GM12878 (cell line): ENCODE measurements at regions not wholly inside any gene's neighbourhood (a gene's known extent, or its start where the extent isn't known, plus 50 kb on each side); places are given as distances from the start of the nearest gene placed in this dataset.

ENCODE experiments used
- ATAC-seq: fragments of 200-7000 bp; cut with Tn5 transposase; 3 replicates; pipeline ENCODE4 v1.9.1; 2020; ENCODE audit warnings: mild to moderate bottlenecking, moderate library complexity
- BruUV-seq: library from RNA; stranded (reverse); fragments of 400-500 nt; replicated peaks from 2 replicates; lab custom pipeline; 2021; lab: Mats Ljungman, UMichigan
- CTCF ChIA-PET: fragments of 300-600 bp; sonication (Branson Sonifier 250); formaldehyde crosslinking; extraction: SDS; loops from one replicate; lab custom pipeline; 2021; ENCODE audit warnings: inconsistent platforms; lab: Yijun Ruan, JAX
- POLR2A ChIA-PET: fragments of 350-600 bp; formaldehyde crosslinking; extraction: SDS; loops from one replicate; lab custom pipeline; 2021; ENCODE audit warnings: inconsistent platforms; lab: Charles Lee
- RAD21 ChIA-PET: fragments of 300-600 bp; sonication (Branson Sonifier 250); formaldehyde crosslinking; loops from one replicate; lab custom pipeline; 2023; ENCODE audit warnings: antibody characterized with exemption; ENCODE audit not compliant: unreplicated experiment; lab: Charles Lee
- SMC1A ChIA-PET: fragments of 300-600 bp; sonication (Branson Sonifier 250); formaldehyde crosslinking; loops from one replicate; lab custom pipeline; 2023; ENCODE audit not compliant: unreplicated experiment, uncharacterized antibody; lab: Charles Lee
- DNase-seq: peaks from one replicate; pipeline ENCODE4 v3.0.0-alpha.2; 2011; ENCODE audit warnings: low read depth, low spot score
- FAIRE-seq: peaks from 3 replicates; lab custom pipeline; 2011; peaks lifted over from hg19 to GRCh38; lab: Jason Lieb, UNC
- H2AFZ ChIP-seq: 2 replicates; pipeline ENCODE4 v1.6.0; 2011; ENCODE audit warnings: low read depth, low read length, control low read depth; ENCODE audit not compliant: control insufficient read depth
- H3K27ac ChIP-seq: 2 replicates; pipeline ENCODE4 v1.5.1; 2011; ENCODE audit warnings: control low read depth; ENCODE audit not compliant: control insufficient read depth, insufficient read depth
- H3K27me3 ChIP-seq, 2 experiments: replicated peaks in 1 of 2; 2 replicates each; pipeline versions ENCODE4 v1.6.0 to v1.6.1; 2011; ENCODE audit warnings: low read length in 1 of 2; ENCODE audit not compliant: control insufficient read depth in 2 of 2, insufficient read depth in 2 of 2
- H3K36me3 ChIP-seq, 2 experiments: 2 replicates each; pipeline ENCODE4 v1.5.1; 2011; ENCODE audit warnings: low read length in 1 of 2; ENCODE audit not compliant: control insufficient read depth in 2 of 2, insufficient read depth in 2 of 2
- H3K4me1 ChIP-seq: 2 replicates; pipeline ENCODE4 v1.6.1; 2011; ENCODE audit warnings: mild to moderate bottlenecking, low read length, moderate library complexity, mixed read lengths; ENCODE audit not compliant: control insufficient read depth, insufficient read depth
- H3K4me2 ChIP-seq: 2 replicates; pipeline ENCODE4 v1.6.0; 2011; ENCODE audit warnings: control low read depth; ENCODE audit not compliant: control insufficient read depth, insufficient read depth
- H3K4me3 ChIP-seq: fragments of 200-600 bp; sonication (generic); 2 replicates; pipeline ENCODE4 v1.5.1; 2016
- H3K79me2 ChIP-seq: 2 replicates; pipeline ENCODE4 v1.6.0; 2011; ENCODE audit warnings: low read length; ENCODE audit not compliant: control insufficient read depth, insufficient read depth
- H3K9ac ChIP-seq: 2 replicates; pipeline ENCODE4 v1.8.0; 2011; ENCODE audit warnings: low read length, control low read depth, mixed read lengths; ENCODE audit not compliant: control insufficient read depth, insufficient read depth
- H3K9me3 ChIP-seq: replicated peaks from 3 replicates; pipeline ENCODE4 v1.5.1; 2011; ENCODE audit warnings: mild to moderate bottlenecking, low read length; ENCODE audit not compliant: control insufficient read depth, insufficient read depth
- H4K20me1 ChIP-seq: 2 replicates; pipeline ENCODE4 v1.6.0; 2011; ENCODE audit not compliant: control insufficient read depth, insufficient read depth
- CHD2 ChIP-seq: IDR thresholded peaks from 2 replicates; pipeline ENCODE4 v1.6.1; 2011; ENCODE audit warnings: low read depth, low read length, improper control_type of control experiment, borderline replicate concordance
- MEF2B ChIP-seq: fragments of 450-650 bp; IDR thresholded peaks from 2 replicates; pipeline ENCODE4 v1.6.1; 2018; ENCODE audit warnings: mild to moderate bottlenecking, moderate library complexity; ENCODE audit not compliant: partially characterized antibody, poor library complexity, severe bottlenecking
- MYC ChIP-seq: IDR thresholded peaks from 2 replicates; pipeline ENCODE4 v1.6.1; 2011; ENCODE audit warnings: mild to moderate bottlenecking, low read length, moderate library complexity, inconsistent platforms; ENCODE audit not compliant: insufficient read depth, insufficient replicate concordance, insufficient read length, severe bottlenecking
- NR2C2 ChIP-seq: IDR thresholded peaks from 2 replicates; pipeline ENCODE4 v1.6.1; 2011; ENCODE audit warnings: borderline replicate concordance, low read depth; ENCODE audit not compliant: control insufficient read depth, insufficient read length
- POLR2AphosphoS2 ChIP-seq: IDR thresholded peaks from 2 replicates; pipeline ENCODE4 v1.6.1; 2011; ENCODE audit warnings: low read depth, mild to moderate bottlenecking, low read length, improper control_type of control experiment, moderate library complexity
- RAD21 ChIP-seq: IDR thresholded peaks from 2 replicates; pipeline ENCODE4 v1.6.1; 2011; ENCODE audit warnings: mild to moderate bottlenecking, low read depth, low read length, moderate library complexity; ENCODE audit not compliant: insufficient read depth
- STAT3 ChIP-seq: IDR thresholded peaks from 2 replicates; pipeline ENCODE4 v1.6.1; 2011; ENCODE audit warnings: low read depth, low read length, improper control_type of control experiment
- ZBED1 ChIP-seq: IDR thresholded peaks from 2 replicates; pipeline ENCODE4 v1.6.1; 2016; ENCODE audit warnings: borderline replicate concordance
- ZNF207 ChIP-seq: fragments of 450-650 bp; IDR thresholded peaks from 2 replicates; pipeline ENCODE4 v1.6.1; 2014; ENCODE audit warnings: antibody characterized with exemption, mild to moderate bottlenecking, borderline replicate concordance
- WGBS: methylation state at CpG from one replicate; pipeline ENCODE4 v1.1.6; 2016; ENCODE audit warnings: low lambda C conversion rate; ENCODE audit not compliant: insufficient replicate concordance, insufficient coverage; ENCODE audit errors: missing lambda C conversion rate; 5-methylcytosine and 5-hydroxymethylcytosine counted together
- in situ Hi-C: fragments of 300-500 bp; cut with MboI; formaldehyde crosslinking; loops from 9 replicates; pipeline ENCODE4 v1.14.3; 2018; ENCODE audit warnings: mixed read lengths
- intact Hi-C: fragments of 100-400 bp; cut with micrococcal nuclease; formaldehyde crosslinking; loops from one replicate; pipeline ENCODE4 v1.14.2; 2022; ENCODE audit not compliant: unreplicated experiment
- TF ChIP-seq, protein P1 (sequence below): fragments of 450-650 bp; IDR thresholded peaks from 2 replicates; pipeline ENCODE4 v1.6.1; 2017; ENCODE audit warnings: mild to moderate bottlenecking, moderate library complexity
- TF ChIP-seq, protein P2 (sequence below): fragments of 450-650 bp; IDR thresholded peaks from 2 replicates; pipeline ENCODE4 v1.6.1; 2016; ENCODE audit warnings: mild to moderate bottlenecking
- TF ChIP-seq, protein P3 (sequence below): fragments of 450-650 bp; IDR thresholded peaks from 2 replicates; pipeline ENCODE4 v1.6.1; 2018; ENCODE audit warnings: borderline replicate concordance, mild to moderate bottlenecking; ENCODE audit not compliant: partially characterized antibody
- TF ChIP-seq, protein P4 (sequence below): IDR thresholded peaks from 2 replicates; pipeline ENCODE4 v1.6.1; 2012; ENCODE audit warnings: low read depth, low read length, improper control_type of control experiment

DNA sequence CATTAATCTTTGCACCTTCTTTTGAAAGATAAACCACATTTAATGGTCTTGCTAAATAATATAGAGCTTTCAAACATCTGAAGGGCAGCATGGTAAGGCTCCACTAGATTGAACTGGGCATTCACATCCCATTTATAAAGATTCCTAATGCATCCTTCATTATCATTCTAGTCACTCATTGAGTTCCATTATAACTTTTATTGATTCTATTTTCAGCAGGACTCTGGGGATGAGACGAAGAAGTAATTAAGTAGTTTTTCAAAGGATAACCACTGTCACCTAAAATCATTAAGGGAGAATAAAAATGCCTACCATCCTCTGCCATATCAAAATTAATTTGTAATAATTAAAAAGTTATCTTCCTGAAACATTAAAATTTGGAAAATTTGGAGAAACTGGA, 60.2 kb upstream of the CTNNA2 start:
- SMC1A ChIA-PET: no interaction called here
- in situ Hi-C loops: no loop called here
- intact Hi-C loops: no loop called here
- ATAC-seq: no peak
- BruUV-seq: no TSS peak
- DNase-seq: no peak
- Histone ChIP-seq H2AFZ (no peak overlapping the region), H3K36me3 (no peaks in the 10 kb centered on the region), H3K27me3 (no peaks in the 10 kb centered on the region), H3K27ac (no peak overlapping the region), H3K4me1 (no peaks in the 10 kb centered on the region), H3K4me2 (no peak overlapping the region), H3K79me2 (no peaks in the 10 kb centered on the region), H3K9ac (no peak overlapping the region), H3K9me3 (no peaks in the 10 kb centered on the region), H3K4me3 (no peak overlapping the region), H4K20me1 (no peaks in the 10 kb centered on the region)
- no peak for FAIRE-seq
- RAD21 ChIA-PET: no interaction called here
- 0% methylated on average over 1 of the region's 1 CpG for WGBS
- POLR2A ChIA-PET: no interaction called here
- CTCF ChIA-PET: interaction anchor here (0.7 kb wide), 1 partner anchor 197 kb away, joined by 3 read pairs; no protein-coding TSS in a partner anchor
- TF ChIP-seq, protein P1, sequence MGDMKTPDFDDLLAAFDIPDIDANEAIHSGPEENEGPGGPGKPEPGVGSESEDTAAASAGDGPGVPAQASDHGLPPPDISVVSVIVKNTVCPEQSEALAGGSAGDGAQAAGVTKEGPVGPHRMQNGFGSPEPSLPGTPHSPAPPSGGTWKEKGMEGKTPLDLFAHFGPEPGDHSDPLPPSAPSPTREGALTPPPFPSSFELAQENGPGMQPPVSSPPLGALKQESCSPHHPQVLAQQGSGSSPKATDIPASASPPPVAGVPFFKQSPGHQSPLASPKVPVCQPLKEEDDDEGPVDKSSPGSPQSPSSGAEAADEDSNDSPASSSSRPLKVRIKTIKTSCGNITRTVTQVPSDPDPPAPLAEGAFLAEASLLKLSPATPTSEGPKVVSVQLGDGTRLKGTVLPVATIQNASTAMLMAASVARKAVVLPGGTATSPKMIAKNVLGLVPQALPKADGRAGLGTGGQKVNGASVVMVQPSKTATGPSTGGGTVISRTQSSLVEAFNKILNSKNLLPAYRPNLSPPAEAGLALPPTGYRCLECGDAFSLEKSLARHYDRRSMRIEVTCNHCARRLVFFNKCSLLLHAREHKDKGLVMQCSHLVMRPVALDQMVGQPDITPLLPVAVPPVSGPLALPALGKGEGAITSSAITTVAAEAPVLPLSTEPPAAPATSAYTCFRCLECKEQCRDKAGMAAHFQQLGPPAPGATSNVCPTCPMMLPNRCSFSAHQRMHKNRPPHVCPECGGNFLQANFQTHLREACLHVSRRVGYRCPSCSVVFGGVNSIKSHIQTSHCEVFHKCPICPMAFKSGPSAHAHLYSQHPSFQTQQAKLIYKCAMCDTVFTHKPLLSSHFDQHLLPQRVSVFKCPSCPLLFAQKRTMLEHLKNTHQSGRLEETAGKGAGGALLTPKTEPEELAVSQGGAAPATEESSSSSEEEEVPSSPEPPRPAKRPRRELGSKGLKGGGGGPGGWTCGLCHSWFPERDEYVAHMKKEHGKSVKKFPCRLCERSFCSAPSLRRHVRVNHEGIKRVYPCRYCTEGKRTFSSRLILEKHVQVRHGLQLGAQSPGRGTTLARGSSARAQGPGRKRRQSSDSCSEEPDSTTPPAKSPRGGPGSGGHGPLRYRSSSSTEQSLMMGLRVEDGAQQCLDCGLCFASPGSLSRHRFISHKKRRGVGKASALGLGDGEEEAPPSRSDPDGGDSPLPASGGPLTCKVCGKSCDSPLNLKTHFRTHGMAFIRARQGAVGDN: no peak
- no peak for TF ChIP-seq ZNF207
- no peak for TF ChIP-seq CHD2
- TF ChIP-seq, protein P2, sequence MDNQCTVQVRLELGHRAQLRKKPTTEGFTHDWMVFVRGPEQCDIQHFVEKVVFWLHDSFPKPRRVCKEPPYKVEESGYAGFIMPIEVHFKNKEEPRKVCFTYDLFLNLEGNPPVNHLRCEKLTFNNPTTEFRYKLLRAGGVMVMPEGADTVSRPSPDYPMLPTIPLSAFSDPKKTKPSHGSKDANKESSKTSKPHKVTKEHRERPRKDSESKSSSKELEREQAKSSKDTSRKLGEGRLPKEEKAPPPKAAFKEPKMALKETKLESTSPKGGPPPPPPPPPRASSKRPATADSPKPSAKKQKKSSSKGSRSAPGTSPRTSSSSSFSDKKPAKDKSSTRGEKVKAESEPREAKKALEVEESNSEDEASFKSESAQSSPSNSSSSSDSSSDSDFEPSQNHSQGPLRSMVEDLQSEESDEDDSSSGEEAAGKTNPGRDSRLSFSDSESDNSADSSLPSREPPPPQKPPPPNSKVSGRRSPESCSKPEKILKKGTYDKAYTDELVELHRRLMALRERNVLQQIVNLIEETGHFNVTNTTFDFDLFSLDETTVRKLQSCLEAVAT: no peak
- TF ChIP-seq STAT3: no peak
- TF ChIP-seq POLR2AphosphoS2: no peak
- no peak for TF ChIP-seq MYC
- TF ChIP-seq, protein P3, sequence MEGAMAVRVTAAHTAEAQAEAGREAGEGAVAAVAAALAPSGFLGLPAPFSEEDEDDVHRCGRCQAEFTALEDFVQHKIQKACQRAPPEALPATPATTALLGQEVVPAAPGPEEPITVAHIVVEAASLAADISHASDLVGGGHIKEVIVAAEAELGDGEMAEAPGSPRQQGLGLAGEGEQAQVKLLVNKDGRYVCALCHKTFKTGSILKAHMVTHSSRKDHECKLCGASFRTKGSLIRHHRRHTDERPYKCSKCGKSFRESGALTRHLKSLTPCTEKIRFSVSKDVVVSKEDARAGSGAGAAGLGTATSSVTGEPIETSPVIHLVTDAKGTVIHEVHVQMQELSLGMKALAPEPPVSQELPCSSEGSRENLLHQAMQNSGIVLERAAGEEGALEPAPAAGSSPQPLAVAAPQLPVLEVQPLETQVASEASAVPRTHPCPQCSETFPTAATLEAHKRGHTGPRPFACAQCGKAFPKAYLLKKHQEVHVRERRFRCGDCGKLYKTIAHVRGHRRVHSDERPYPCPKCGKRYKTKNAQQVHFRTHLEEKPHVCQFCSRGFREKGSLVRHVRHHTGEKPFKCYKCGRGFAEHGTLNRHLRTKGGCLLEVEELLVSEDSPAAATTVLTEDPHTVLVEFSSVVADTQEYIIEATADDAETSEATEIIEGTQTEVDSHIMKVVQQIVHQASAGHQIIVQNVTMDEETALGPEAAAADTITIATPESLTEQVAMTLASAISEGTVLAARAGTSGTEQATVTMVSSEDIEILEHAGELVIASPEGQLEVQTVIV: no peak
- no peak for TF ChIP-seq MEF2B
- TF ChIP-seq RAD21: no peak
- TF ChIP-seq ZBED1: no peak
- TF ChIP-seq, protein P4, sequence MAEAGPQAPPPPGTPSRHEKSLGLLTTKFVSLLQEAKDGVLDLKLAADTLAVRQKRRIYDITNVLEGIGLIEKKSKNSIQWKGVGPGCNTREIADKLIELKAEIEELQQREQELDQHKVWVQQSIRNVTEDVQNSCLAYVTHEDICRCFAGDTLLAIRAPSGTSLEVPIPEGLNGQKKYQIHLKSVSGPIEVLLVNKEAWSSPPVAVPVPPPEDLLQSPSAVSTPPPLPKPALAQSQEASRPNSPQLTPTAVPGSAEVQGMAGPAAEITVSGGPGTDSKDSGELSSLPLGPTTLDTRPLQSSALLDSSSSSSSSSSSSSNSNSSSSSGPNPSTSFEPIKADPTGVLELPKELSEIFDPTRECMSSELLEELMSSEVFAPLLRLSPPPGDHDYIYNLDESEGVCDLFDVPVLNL: no peak
- TF ChIP-seq NR2C2: no peak
